ENCODE measurements at regions not wholly inside any gene's neighbourhood (a gene's known extent, or its start where the extent isn't known, plus 50 kb on each side); places are given as distances from the start of the nearest gene placed in this dataset.

- in situ Hi-C loops (cut with HindIII; ENCODE audit: low pct_ligation_motif_present, low sequenced_read_pairs): no loop called here
- Histone ChIP-seq H3K27ac (no peak overlapping the region), H3K4me3 (ENCODE audit: low read depth, low read length) (no peak overlapping the region), H3K36me3 (replicated peaks) (no peaks in the 10 kb centered on the region), H3K27me3 (replicated peaks) (no peaks in the 10 kb centered on the region)
- TF ChIP-seq CTCF (IDR thresholded peaks at IDR 0.05; ENCODE audit: low read depth, low read length, missing control alignments): no peak
- DNase-seq: no peak
Measured at GRCh38 chr1:165039996-165040395, 316.5 kb downstream of the LMX1A start.

DNA sequence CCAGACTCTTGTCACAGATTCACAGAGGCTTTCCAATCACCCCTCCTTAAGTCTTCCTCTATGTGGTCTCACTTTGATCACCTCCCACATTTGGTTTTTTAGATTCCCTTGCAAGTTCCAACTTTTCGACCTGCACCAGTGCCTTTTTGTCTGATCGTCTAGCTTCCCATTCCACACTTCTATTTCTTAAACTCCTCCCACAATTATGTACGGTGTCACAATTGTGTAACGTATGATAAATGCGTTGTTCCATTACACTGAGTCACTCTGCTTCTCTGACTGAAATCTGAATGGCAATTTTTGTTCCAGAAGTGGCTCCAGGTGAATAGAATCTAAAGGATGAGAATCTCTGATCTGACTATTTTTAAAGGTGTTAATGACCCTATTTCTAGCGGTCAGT is 320.1 kb downstream of the LMX1A start:
- no peaks in the 10 kb centered on the region for H3K36me3 ChIP-seq (replicated peaks)
- no peak for TF ChIP-seq CTCF (IDR thresholded peaks at IDR 0.05; ENCODE audit: low read depth, low read length, missing control alignments)
- no peak overlapping the region for H3K4me3 ChIP-seq (ENCODE audit: low read depth, low read length)
- H3K27ac ChIP-seq: no peak overlapping the region
- DNase-seq: no peak
- in situ Hi-C loops (cut with HindIII; ENCODE audit: low pct_ligation_motif_present, low sequenced_read_pairs): no loop called here
- H3K27me3 ChIP-seq (replicated peaks): no peaks in the 10 kb centered on the region

- Histone ChIP-seq H3K27ac (no peak overlapping the region), H3K4me3 (ENCODE audit: low read depth, low read length) (no peak overlapping the region), H3K36me3 (replicated peaks) (no peaks in the 10 kb centered on the region), H3K27me3 (replicated peaks) (no peaks in the 10 kb centered on the region)
- in situ Hi-C loops (cut with HindIII; ENCODE audit: low pct_ligation_motif_present, low sequenced_read_pairs): no loop called here
- no peak for TF ChIP-seq CTCF (IDR thresholded peaks at IDR 0.05; ENCODE audit: low read depth, low read length, missing control alignments)
- DNase-seq: no peak
Measured at GRCh38 chr1:165034136-165034809, 322.2 kb downstream of the LMX1A start.

GRCh38 chr1:165031001-165031400 is 325.5 kb downstream of the LMX1A start:
- in situ Hi-C loops (cut with HindIII; ENCODE audit: low pct_ligation_motif_present, low sequenced_read_pairs): no loop called here
- Histone ChIP-seq H3K36me3 (replicated peaks) (no peaks in the 10 kb centered on the region), H3K27me3 (replicated peaks) (no peaks in the 10 kb centered on the region), H3K4me3 (ENCODE audit: low read depth, low read length) (no peak overlapping the region), H3K27ac (no peak overlapping the region)
- no peak for DNase-seq
- TF ChIP-seq CTCF (IDR thresholded peaks at IDR 0.05; ENCODE audit: low read depth, low read length, missing control alignments): no peak

GRCh38 chr1:165025805-165026204 is 330.7 kb downstream of the LMX1A start:
- no peak overlapping the region for H3K4me3 ChIP-seq (ENCODE audit: low read depth, low read length)
- no peak for TF ChIP-seq CTCF (IDR thresholded peaks at IDR 0.05; ENCODE audit: low read depth, low read length, missing control alignments)
- H3K27me3 ChIP-seq (replicated peaks): no peaks in the 10 kb centered on the region
- in situ Hi-C loops (cut with HindIII; ENCODE audit: low pct_ligation_motif_present, low sequenced_read_pairs): no loop called here
- no peak overlapping the region for H3K27ac ChIP-seq
- no peak for DNase-seq
- no peaks in the 10 kb centered on the region for H3K36me3 ChIP-seq (replicated peaks)

GRCh38 chr1:165014753-165015152 is 341.8 kb downstream of the LMX1A start:
- H3K27me3 ChIP-seq (replicated peaks): no peaks in the 10 kb centered on the region
- no peak overlapping the region for H3K4me3 ChIP-seq (ENCODE audit: low read depth, low read length)
- H3K36me3 ChIP-seq (replicated peaks): no peaks in the 10 kb centered on the region
- DNase-seq: no peak
- in situ Hi-C loops (cut with HindIII; ENCODE audit: low pct_ligation_motif_present, low sequenced_read_pairs): no loop called here
- no peak overlapping the region for H3K27ac ChIP-seq
- TF ChIP-seq CTCF (IDR thresholded peaks at IDR 0.05; ENCODE audit: low read depth, low read length, missing control alignments): no peak
